ENCODE measurements at regions not wholly inside any gene's neighbourhood (a gene's known extent, or its start where the extent isn't known, plus 50 kb on each side); places are given as distances from the start of the nearest gene placed in this dataset.

DNA sequence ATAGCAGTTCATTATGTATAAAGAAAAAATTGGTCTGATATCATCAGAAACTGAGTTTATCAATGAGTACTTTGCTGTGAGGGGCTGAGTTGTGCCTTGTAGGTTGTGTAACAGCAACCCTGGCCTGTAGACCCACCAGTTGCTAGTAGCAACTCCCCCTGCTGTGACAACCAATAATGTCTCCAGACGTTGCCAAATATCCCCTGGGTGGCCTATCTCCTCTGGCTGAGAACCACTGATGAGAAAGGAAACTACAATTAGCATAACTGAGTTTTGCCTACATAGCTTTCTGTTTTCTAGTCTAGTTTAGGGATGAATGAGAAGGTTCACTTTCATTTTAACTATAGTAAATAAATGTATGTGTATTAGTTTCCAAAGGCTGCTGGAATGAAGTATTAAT, 234.1 kb downstream of the CPE start:
- ATAC-seq (no peak), DNase-seq (no peak)
- intact Hi-C loops (cut with DNase I): no loop called here
- TF ChIP-seq, protein P1, sequence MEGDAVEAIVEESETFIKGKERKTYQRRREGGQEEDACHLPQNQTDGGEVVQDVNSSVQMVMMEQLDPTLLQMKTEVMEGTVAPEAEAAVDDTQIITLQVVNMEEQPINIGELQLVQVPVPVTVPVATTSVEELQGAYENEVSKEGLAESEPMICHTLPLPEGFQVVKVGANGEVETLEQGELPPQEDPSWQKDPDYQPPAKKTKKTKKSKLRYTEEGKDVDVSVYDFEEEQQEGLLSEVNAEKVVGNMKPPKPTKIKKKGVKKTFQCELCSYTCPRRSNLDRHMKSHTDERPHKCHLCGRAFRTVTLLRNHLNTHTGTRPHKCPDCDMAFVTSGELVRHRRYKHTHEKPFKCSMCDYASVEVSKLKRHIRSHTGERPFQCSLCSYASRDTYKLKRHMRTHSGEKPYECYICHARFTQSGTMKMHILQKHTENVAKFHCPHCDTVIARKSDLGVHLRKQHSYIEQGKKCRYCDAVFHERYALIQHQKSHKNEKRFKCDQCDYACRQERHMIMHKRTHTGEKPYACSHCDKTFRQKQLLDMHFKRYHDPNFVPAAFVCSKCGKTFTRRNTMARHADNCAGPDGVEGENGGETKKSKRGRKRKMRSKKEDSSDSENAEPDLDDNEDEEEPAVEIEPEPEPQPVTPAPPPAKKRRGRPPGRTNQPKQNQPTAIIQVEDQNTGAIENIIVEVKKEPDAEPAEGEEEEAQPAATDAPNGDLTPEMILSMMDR (IDR thresholded peaks at IDR 0.05): no peak
- TF ChIP-seq POLR2A (IDR thresholded peaks at IDR 0.05): no peak
- Histone ChIP-seq H3K9me3 (peaks cover 0 to 4% (median 0%) of the 10 kb centered on the region in 12 donors), H3K4me3 (no peak overlapping the region), H3K27me3 (no peaks in the 10 kb centered on the region), H3K4me1 (no peaks in the 10 kb centered on the region), H3K27ac (no peak overlapping the region), H3K36me3 (no peaks in the 10 kb centered on the region)
- WGBS, 4 donors: 13 to 31% (median 19%) methylated on average over 1 of the region's 1 CpG

GRCh38 chr4:165613581-165613980, 234.8 kb downstream of the CPE start:
- no peaks in the 10 kb centered on the region for H3K27me3 ChIP-seq
- H3K36me3 ChIP-seq: no peaks in the 10 kb centered on the region
- ATAC-seq (no peak), DNase-seq (no peak)
- no peaks in the 10 kb centered on the region for H3K4me1 ChIP-seq
- peaks cover 0 to 11% (median 0%) of the 10 kb centered on the region in 12 donors for H3K9me3 ChIP-seq
- no peak for TF ChIP-seq POLR2A (IDR thresholded peaks at IDR 0.05)
- TF ChIP-seq, protein P1 (IDR thresholded peaks at IDR 0.05): no peak
- 86 to 98% (median 89%) methylated on average over 2 of the region's 2 CpGs for WGBS, 4 donors
- intact Hi-C loops (cut with DNase I): no loop called here
- H3K4me3 ChIP-seq: no peak overlapping the region
- no peak overlapping the region for H3K27ac ChIP-seq

DNA sequence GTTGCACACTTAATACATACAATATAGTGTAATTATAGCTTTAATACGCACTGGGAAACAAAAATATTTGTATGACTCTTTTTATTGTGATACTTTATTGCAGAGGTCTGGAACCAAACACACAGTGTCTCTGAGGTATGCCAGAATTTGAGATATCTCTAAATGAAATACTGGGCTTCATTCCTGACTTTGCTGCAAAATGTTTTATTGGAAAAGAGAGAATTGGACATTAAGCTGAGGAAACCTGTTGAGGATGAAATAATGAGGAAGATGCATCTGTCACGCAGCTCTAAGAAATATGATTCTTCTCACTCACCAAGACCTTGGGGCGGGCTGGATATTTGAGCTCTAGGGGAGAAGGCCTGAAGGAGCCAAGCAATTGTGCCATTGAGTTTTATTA, 242.1 kb downstream of the CPE start:
- Histone ChIP-seq H3K27ac (no peak overlapping the region), H3K4me1 (peaks cover 0 to 2% (median 0%) of the 10 kb centered on the region in 12 donors), H3K27me3 (no peaks in the 10 kb centered on the region), H3K36me3 (no peaks in the 10 kb centered on the region), H3K4me3 (no peak overlapping the region), H3K9me3 (peaks cover 0 to 20% (median 0%) of the 10 kb centered on the region in 12 donors)
- DNase-seq (no peak), ATAC-seq (no peak)
- WGBS, 4 donors: 86 to 94% (median 91%) methylated on average over 3 of the region's 3 CpGs
- TF ChIP-seq, protein P1 (IDR thresholded peaks at IDR 0.05): no peak
- no peak for TF ChIP-seq POLR2A (IDR thresholded peaks at IDR 0.05)
- intact Hi-C loops (cut with DNase I): no loop called here

- peaks cover 0 to 5% (median 0%) of the 10 kb centered on the region in 12 donors for H3K4me1 ChIP-seq
- DNase-seq: no peak
- H3K4me3 ChIP-seq: no peak overlapping the region
- no peak overlapping the region for H3K27ac ChIP-seq
- no peaks in the 10 kb centered on the region for H3K27me3 ChIP-seq
- no peaks in the 10 kb centered on the region for H3K36me3 ChIP-seq
- peaks cover 0 to 20% (median 0%) of the 10 kb centered on the region in 12 donors for H3K9me3 ChIP-seq
- ATAC-seq: peak in 3 of 4 donors; percentile 38 to 69 (median 51)
- WGBS, 4 donors: 53 to 65% (median 60%) methylated on average over 5 of the region's 5 CpGs
- no peak for TF ChIP-seq POLR2A (IDR thresholded peaks at IDR 0.05)
- TF ChIP-seq, protein P1 (IDR thresholded peaks at IDR 0.05): no peak
- intact Hi-C loops (cut with DNase I): no loop called here
Observed at GRCh38 chr4:165621983-165622382, 243.2 kb downstream of the CPE start.

Data from heart left ventricle (tissue), 16 donors.